ENCODE measurements at regions not wholly inside any gene's neighbourhood (a gene's known extent, or its start where the extent isn't known, plus 50 kb on each side); places are given as distances from the start of the nearest gene placed in this dataset.

DNA sequence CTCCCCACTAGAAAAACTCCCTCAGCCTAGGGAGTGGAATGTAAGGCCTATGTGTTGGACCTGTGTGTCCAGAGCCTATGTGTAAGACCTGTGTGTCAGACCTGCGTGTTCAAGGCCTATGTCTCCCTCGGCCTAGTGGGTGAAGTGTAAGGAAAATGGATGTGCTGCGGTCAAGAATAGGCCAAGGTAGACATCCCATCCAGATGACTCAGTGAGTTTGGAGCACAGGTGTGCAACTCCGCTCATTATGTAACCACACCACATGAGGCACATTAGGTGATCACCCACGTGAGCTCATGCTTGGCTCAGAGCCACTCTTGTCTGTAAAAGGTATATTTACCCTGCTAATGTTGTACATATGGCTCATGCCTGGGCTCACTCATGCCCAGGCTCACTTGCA lies 565.3 kb upstream of the CRIM1 start:
- TF ChIP-seq, protein P1, sequence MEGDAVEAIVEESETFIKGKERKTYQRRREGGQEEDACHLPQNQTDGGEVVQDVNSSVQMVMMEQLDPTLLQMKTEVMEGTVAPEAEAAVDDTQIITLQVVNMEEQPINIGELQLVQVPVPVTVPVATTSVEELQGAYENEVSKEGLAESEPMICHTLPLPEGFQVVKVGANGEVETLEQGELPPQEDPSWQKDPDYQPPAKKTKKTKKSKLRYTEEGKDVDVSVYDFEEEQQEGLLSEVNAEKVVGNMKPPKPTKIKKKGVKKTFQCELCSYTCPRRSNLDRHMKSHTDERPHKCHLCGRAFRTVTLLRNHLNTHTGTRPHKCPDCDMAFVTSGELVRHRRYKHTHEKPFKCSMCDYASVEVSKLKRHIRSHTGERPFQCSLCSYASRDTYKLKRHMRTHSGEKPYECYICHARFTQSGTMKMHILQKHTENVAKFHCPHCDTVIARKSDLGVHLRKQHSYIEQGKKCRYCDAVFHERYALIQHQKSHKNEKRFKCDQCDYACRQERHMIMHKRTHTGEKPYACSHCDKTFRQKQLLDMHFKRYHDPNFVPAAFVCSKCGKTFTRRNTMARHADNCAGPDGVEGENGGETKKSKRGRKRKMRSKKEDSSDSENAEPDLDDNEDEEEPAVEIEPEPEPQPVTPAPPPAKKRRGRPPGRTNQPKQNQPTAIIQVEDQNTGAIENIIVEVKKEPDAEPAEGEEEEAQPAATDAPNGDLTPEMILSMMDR (IDR thresholded peaks at IDR 0.05), result no peak
- TF ChIP-seq POLR2A (IDR thresholded peaks at IDR 0.05), result no peak
